ENCODE measurements at regions not wholly inside any gene's neighbourhood (a gene's known extent, or its start where the extent isn't known, plus 50 kb on each side); places are given as distances from the start of the nearest gene placed in this dataset.
"Not testable (repeated sequence)": the region's sequence is repeated elsewhere in the genome, so short reads cannot be mapped to it uniquely, and the experiment has no call there.

GRCh38 chr22:49671331-49672013, 156.2 kb downstream of the BRD1 start:
- H2AFZ ChIP-seq (ENCODE audit: low read length), result no peak overlapping the region
- peaks cover 24% of the 10 kb centered on the region for H3K27me3 ChIP-seq (ENCODE audit: low read length)
- TF ChIP-seq EZH2 (IDR thresholded peaks at IDR 0.05; ENCODE audit: low read length, unreplicated experiment) (no peak), EZH2phosphoT487 (IDR thresholded peaks at IDR 0.05; ENCODE audit: borderline replicate concordance, low read length) (no peak), CTCF (conservative IDR thresholded peaks at IDR 0.05; ENCODE audit: low read depth, low read length) (no peak)
- CTCF ChIA-PET, result no interaction called here
- no peaks in the 10 kb centered on the region for H4K20me1 ChIP-seq (ENCODE audit: low read length)
- no peaks in the 10 kb centered on the region for H3K79me2 ChIP-seq (ENCODE audit: low read length)
- no peak overlapping the region for H3K4me3 ChIP-seq (ENCODE audit: low read length)
- no peaks in the 10 kb centered on the region for H3F3A ChIP-seq (ENCODE audit: low read length, unreplicated experiment)
- H3K4me1 ChIP-seq (ENCODE audit: insufficient read depth, low read length), result no peaks in the 10 kb centered on the region
- no peak overlapping the region for H3K4me2 ChIP-seq (ENCODE audit: low read length)
- H3K9me3 ChIP-seq (ENCODE audit: low read length), result no peaks in the 10 kb centered on the region
- H3K27ac ChIP-seq (ENCODE audit: low read length), result no peak overlapping the region
- intact Hi-C loops (cut with micrococcal nuclease), result no loop called here
- no peaks in the 10 kb centered on the region for H3K9me2 ChIP-seq (replicated peaks; ENCODE audit: low read length)
- POLR2A ChIA-PET (ENCODE audit: unreplicated experiment), result no interaction called here
- no peak overlapping the region for H3K9ac ChIP-seq (ENCODE audit: low read length)
- ATAC-seq, result no peak
- BruUV-seq (replicated peaks), result no TSS peak
- no peak for DNase-seq
- no peaks in the 10 kb centered on the region for H3K36me3 ChIP-seq (ENCODE audit: low read depth, low read length)

- CTCF ChIA-PET, result no interaction called here
- TF ChIP-seq CTCF (conservative IDR thresholded peaks at IDR 0.05; ENCODE audit: low read depth, low read length) (no peak), EZH2 (IDR thresholded peaks at IDR 0.05; ENCODE audit: low read length, unreplicated experiment) (no peak), EZH2phosphoT487 (IDR thresholded peaks at IDR 0.05; ENCODE audit: borderline replicate concordance, low read length) (no peak)
- intact Hi-C loops (cut with micrococcal nuclease), result no loop called here
These were observed 157.0 kb downstream of the BRD1 start for GRCh38 chr22:49670456-49671330.

GRCh38 chr22:49669969-49670455, 157.7 kb downstream of the BRD1 start:
- CTCF ChIA-PET, result interaction anchor here (0.6 kb wide), 1 partner anchor 157 kb away, joined by 6 read pairs; no protein-coding TSS in a partner anchor
- H3K9ac ChIP-seq (ENCODE audit: low read length); H3F3A ChIP-seq (ENCODE audit: low read length, unreplicated experiment); POLR2A ChIA-PET (ENCODE audit: unreplicated experiment); intact Hi-C loops (cut with micrococcal nuclease); H4K20me1 ChIP-seq (ENCODE audit: low read length); H3K36me3 ChIP-seq (ENCODE audit: low read depth, low read length); H3K9me2 ChIP-seq (replicated peaks; ENCODE audit: low read length); H3K9me3 ChIP-seq (ENCODE audit: low read length); ATAC-seq; H3K4me2 ChIP-seq (ENCODE audit: low read length); DNase-seq; H3K4me1 ChIP-seq (ENCODE audit: insufficient read depth, low read length); H3K27ac ChIP-seq (ENCODE audit: low read length); H3K4me3 ChIP-seq (ENCODE audit: low read length); BruUV-seq (replicated peaks); H2AFZ ChIP-seq (ENCODE audit: low read length); H3K79me2 ChIP-seq (ENCODE audit: low read length): not testable (repeated sequence)
- peaks cover 27% of the 10 kb centered on the region for H3K27me3 ChIP-seq (ENCODE audit: low read length)

More at GRCh38 chr22:49670456-49671330, 157.0 kb downstream of the BRD1 start:
- no peaks in the 10 kb centered on the region for H4K20me1 ChIP-seq (ENCODE audit: low read length)
- no TSS peak for BruUV-seq (replicated peaks)
- no peak overlapping the region for H3K9ac ChIP-seq (ENCODE audit: low read length)
- H3K4me3 ChIP-seq (ENCODE audit: low read length), result no peak overlapping the region
- H3F3A ChIP-seq (ENCODE audit: low read length, unreplicated experiment), result no peaks in the 10 kb centered on the region
- H3K36me3 ChIP-seq (ENCODE audit: low read depth, low read length), result no peaks in the 10 kb centered on the region
- no peaks in the 10 kb centered on the region for H3K4me1 ChIP-seq (ENCODE audit: insufficient read depth, low read length)
- no peak overlapping the region for H3K4me2 ChIP-seq (ENCODE audit: low read length)
- H3K9me2 ChIP-seq (replicated peaks; ENCODE audit: low read length), result no peaks in the 10 kb centered on the region
- ATAC-seq (no peak), DNase-seq (no peak)
- H3K27me3 ChIP-seq (ENCODE audit: low read length), result peaks cover 24% of the 10 kb centered on the region
- no peaks in the 10 kb centered on the region for H3K79me2 ChIP-seq (ENCODE audit: low read length)
- H3K27ac ChIP-seq (ENCODE audit: low read length), result no peak overlapping the region
- no peak overlapping the region for H2AFZ ChIP-seq (ENCODE audit: low read length)
- POLR2A ChIA-PET (ENCODE audit: unreplicated experiment), result no interaction called here
- no peaks in the 10 kb centered on the region for H3K9me3 ChIP-seq (ENCODE audit: low read length)

GRCh38 chr22:49669427-49669968, 158.2 kb downstream of the BRD1 start:
- DNase-seq; intact Hi-C loops (cut with micrococcal nuclease); H3K9me3 ChIP-seq (ENCODE audit: low read length); H3K4me2 ChIP-seq (ENCODE audit: low read length); H3K4me1 ChIP-seq (ENCODE audit: insufficient read depth, low read length); BruUV-seq (replicated peaks); H3F3A ChIP-seq (ENCODE audit: low read length, unreplicated experiment); H3K9ac ChIP-seq (ENCODE audit: low read length); H3K9me2 ChIP-seq (replicated peaks; ENCODE audit: low read length); H3K4me3 ChIP-seq (ENCODE audit: low read length); ATAC-seq; H2AFZ ChIP-seq (ENCODE audit: low read length); H3K27ac ChIP-seq (ENCODE audit: low read length); H3K36me3 ChIP-seq (ENCODE audit: low read depth, low read length); POLR2A ChIA-PET (ENCODE audit: unreplicated experiment); H3K79me2 ChIP-seq (ENCODE audit: low read length); H4K20me1 ChIP-seq (ENCODE audit: low read length): not testable (repeated sequence)
- H3K27me3 ChIP-seq (ENCODE audit: low read length), result peaks cover 27% of the 10 kb centered on the region
- CTCF ChIA-PET, result interaction anchor here (0.6 kb wide), 1 partner anchor 156 kb away, joined by 6 read pairs; no protein-coding TSS in a partner anchor

Data from PC-3 (cell line).